Testis (tissue), 2 donors: ENCODE measurements at regions not wholly inside any gene's neighbourhood (a gene's known extent, or its start where the extent isn't known, plus 50 kb on each side); places are given as distances from the start of the nearest gene placed in this dataset.

Source experiments
- POLR2A ChIP-seq: fragments of 450-650 bp; IDR thresholded peaks from one replicate; pipeline ENCODE4 v1.6.1; 2017; ENCODE audit warnings: antibody characterized with exemption, mild to moderate bottlenecking, moderate library complexity
- TF ChIP-seq, protein P1 (sequence below), 3 experiments: fragments of 450-650 bp in 2 of 3; fragments of 200-600 bp in 1 of 3; sonication (generic) in 1 of 3; IDR thresholded peaks; one replicate each; pipeline ENCODE4 v1.5.1; 2016 to 2019; ENCODE audit warnings: antibody characterized with exemption in 3 of 3, mild to moderate bottlenecking in 2 of 3, moderate library complexity in 1 of 3

DNA sequence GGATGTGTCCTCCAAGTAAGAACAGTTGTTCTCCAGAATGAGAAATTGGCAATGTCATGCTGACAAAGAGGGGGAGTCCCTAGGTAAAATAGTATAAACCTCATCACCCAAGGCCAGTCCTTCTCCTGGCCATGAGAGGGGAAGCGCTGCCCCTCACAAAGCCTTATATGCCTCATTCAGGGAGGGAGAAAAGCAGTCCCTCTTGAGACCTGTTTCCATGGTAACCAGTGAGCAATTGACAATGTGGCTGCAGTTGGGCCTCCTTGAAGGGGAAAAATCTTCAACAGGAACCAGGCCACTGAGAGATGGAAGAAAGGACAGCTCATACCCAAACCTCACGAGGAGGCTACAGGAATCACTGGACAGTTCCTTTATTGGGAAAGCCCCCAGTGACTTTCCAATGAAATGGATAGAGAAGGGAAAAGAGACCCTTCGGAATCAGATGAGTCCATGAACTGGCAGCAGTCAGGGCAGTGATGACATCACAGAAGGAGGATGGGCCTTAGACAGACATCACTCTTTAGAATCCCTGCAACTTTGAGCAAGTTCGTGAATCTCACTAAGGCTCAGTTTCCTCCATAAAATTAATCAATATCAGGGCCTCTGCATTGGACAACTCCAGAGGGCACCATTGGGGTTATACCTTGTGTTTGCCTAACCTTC is 275.7 kb downstream of the TOX3 start:
- TF ChIP-seq, protein P1, sequence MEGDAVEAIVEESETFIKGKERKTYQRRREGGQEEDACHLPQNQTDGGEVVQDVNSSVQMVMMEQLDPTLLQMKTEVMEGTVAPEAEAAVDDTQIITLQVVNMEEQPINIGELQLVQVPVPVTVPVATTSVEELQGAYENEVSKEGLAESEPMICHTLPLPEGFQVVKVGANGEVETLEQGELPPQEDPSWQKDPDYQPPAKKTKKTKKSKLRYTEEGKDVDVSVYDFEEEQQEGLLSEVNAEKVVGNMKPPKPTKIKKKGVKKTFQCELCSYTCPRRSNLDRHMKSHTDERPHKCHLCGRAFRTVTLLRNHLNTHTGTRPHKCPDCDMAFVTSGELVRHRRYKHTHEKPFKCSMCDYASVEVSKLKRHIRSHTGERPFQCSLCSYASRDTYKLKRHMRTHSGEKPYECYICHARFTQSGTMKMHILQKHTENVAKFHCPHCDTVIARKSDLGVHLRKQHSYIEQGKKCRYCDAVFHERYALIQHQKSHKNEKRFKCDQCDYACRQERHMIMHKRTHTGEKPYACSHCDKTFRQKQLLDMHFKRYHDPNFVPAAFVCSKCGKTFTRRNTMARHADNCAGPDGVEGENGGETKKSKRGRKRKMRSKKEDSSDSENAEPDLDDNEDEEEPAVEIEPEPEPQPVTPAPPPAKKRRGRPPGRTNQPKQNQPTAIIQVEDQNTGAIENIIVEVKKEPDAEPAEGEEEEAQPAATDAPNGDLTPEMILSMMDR (IDR thresholded peaks at IDR 0.05): no peak
- TF ChIP-seq POLR2A: no peak
